ENCODE measurements at regions not wholly inside any gene's neighbourhood (a gene's known extent, or its start where the extent isn't known, plus 50 kb on each side); places are given as distances from the start of the nearest gene placed in this dataset.
"Not testable (repeated sequence)": the region's sequence is repeated elsewhere in the genome, so short reads cannot be mapped to it uniquely, and the experiment has no call there.

DNA sequence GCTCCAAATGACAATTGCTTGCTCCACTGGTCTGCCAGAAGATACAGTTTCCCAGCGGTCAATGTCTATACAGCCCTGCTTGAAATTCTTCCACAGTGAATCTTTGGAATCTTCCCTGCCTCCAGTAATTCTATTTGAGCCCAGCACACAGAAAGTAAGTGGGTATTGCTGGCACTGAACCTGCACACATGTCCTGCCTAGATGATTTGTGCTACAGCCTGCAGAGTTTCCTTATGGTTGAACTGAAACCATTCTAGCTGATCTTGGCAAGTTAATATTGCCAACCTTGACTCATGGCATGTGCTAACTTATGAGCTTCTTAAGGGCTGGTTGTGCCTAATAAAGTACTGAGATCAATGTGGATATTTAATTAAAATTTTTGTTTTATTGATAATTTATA, 553.8 kb upstream of the GNPDA2 start:
- TF ChIP-seq, protein P1, sequence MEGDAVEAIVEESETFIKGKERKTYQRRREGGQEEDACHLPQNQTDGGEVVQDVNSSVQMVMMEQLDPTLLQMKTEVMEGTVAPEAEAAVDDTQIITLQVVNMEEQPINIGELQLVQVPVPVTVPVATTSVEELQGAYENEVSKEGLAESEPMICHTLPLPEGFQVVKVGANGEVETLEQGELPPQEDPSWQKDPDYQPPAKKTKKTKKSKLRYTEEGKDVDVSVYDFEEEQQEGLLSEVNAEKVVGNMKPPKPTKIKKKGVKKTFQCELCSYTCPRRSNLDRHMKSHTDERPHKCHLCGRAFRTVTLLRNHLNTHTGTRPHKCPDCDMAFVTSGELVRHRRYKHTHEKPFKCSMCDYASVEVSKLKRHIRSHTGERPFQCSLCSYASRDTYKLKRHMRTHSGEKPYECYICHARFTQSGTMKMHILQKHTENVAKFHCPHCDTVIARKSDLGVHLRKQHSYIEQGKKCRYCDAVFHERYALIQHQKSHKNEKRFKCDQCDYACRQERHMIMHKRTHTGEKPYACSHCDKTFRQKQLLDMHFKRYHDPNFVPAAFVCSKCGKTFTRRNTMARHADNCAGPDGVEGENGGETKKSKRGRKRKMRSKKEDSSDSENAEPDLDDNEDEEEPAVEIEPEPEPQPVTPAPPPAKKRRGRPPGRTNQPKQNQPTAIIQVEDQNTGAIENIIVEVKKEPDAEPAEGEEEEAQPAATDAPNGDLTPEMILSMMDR (IDR thresholded peaks at IDR 0.05), result no peak
- no peaks in the 10 kb centered on the region for H3K36me3 Mint-ChIP-seq (ENCODE audit: unreplicated experiment)
- H3K27me3 Mint-ChIP-seq (ENCODE audit: unreplicated experiment), result no peaks in the 10 kb centered on the region
- no peaks in the 10 kb centered on the region for H3K9me3 Mint-ChIP-seq (ENCODE audit: unreplicated experiment)
- DNase-seq (ENCODE audit: extremely low spot score, unreplicated experiment), result no peak
- H3K4me1 Mint-ChIP-seq (ENCODE audit: unreplicated experiment), result no peaks in the 10 kb centered on the region
- H3K27ac Mint-ChIP-seq (ENCODE audit: unreplicated experiment), result no peak overlapping the region
- no peak overlapping the region for H3K4me3 Mint-ChIP-seq (ENCODE audit: unreplicated experiment)

DNA sequence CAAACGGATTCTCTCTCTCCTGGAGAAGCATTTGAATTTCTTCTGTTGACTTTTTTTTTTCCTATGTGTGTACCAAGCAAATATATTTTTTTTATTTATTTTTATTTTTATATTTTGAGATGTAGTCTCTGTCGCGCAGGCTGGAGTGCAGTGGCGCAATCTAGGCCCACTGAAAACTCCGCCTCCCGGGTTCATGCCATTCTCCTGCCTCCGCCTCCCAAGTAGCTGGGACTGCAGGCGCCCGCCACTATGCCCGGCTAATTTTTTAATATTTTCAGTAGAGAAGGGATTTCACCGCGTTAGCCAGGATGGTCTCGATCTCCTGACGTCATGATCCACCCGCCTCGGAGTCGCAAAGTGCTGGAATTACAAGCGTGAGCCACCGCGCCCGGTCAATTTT, 549.5 kb upstream of the GNPDA2 start:
- no peaks in the 10 kb centered on the region for H3K36me3 Mint-ChIP-seq (ENCODE audit: unreplicated experiment)
- no peak overlapping the region for H3K27ac Mint-ChIP-seq (ENCODE audit: unreplicated experiment)
- TF ChIP-seq, protein P1 (IDR thresholded peaks at IDR 0.05), result no peak
- H3K27me3 Mint-ChIP-seq (ENCODE audit: unreplicated experiment), result no peaks in the 10 kb centered on the region
- no peaks in the 10 kb centered on the region for H3K4me1 Mint-ChIP-seq (ENCODE audit: unreplicated experiment)
- no peak for DNase-seq (ENCODE audit: extremely low spot score, unreplicated experiment)
- H3K9me3 Mint-ChIP-seq (ENCODE audit: unreplicated experiment), result no peaks in the 10 kb centered on the region
- no peak overlapping the region for H3K4me3 Mint-ChIP-seq (ENCODE audit: unreplicated experiment)

DNA sequence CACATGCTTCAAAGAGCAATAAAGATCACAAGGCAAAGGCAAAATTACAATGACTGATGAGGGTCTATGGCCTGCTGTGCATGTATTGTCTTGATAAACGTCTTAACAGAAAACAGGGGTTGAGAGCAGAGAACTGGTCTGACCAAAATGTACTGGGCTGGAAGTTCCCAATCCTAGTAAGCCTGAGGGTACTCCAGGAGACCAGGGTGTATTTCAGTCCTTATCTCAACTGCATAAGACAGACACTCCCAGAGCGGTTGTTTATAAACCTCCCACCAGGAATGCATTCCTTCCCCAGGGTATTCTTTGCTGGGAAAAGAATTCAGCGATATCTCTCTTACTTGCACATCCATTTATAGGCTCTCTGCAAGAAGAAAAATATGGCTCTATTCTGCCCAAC, 521.8 kb upstream of the GNPDA2 start:
- not testable (repeated sequence) for H3K27me3 Mint-ChIP-seq (ENCODE audit: unreplicated experiment); H3K4me1 Mint-ChIP-seq (ENCODE audit: unreplicated experiment); H3K27ac Mint-ChIP-seq (ENCODE audit: unreplicated experiment); DNase-seq (ENCODE audit: extremely low spot score, unreplicated experiment); H3K4me3 Mint-ChIP-seq (ENCODE audit: unreplicated experiment); H3K36me3 Mint-ChIP-seq (ENCODE audit: unreplicated experiment); H3K9me3 Mint-ChIP-seq (ENCODE audit: unreplicated experiment)

DNA sequence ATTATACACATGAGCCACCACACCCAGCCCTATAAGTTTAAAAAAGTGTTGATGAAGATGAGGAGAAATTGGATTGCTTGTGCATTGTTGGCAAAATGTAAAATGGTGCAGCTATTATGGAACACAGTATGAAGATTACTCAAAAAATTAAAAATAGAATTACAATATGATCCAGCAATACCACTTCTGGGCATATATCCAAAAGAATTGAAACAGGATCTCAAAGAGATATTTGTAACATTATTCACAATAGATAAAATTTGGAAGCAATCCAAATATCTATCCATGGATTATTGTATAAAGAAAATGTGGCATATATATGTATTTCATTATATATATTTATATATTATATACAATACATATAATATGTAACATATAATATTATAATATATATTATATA, 515.6 kb upstream of the GNPDA2 start:
- Mint-ChIP-seq H3K9me3 (ENCODE audit: unreplicated experiment) (peaks cover 5% of the 10 kb centered on the region), H3K4me1 (ENCODE audit: unreplicated experiment) (no peaks in the 10 kb centered on the region), H3K27ac (ENCODE audit: unreplicated experiment) (no peak overlapping the region), H3K36me3 (ENCODE audit: unreplicated experiment) (no peaks in the 10 kb centered on the region), H3K27me3 (ENCODE audit: unreplicated experiment) (no peaks in the 10 kb centered on the region), H3K4me3 (ENCODE audit: unreplicated experiment) (no peak overlapping the region)
- no peak for DNase-seq (ENCODE audit: extremely low spot score, unreplicated experiment)
- TF ChIP-seq, protein P1 (IDR thresholded peaks at IDR 0.05), result no peak

DNA sequence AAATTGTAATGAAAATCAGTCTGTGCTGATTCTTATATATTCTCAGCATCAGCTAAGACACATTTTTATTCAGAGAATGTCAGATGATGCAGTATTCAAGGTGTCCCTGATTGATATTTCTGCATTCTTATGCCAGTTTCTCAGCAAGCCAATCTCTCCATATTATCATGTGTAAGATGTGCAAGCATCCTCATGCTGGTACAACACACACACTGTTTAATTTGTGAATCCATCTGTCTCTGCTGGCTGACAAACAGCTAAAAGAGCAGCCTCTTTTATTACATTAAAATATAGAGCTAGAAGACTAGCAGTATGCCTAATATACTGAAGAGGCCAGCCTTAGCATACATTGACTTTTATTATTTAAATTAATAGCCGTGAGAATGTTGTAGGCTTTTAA, 502.9 kb upstream of the GNPDA2 start:
- H3K9me3 Mint-ChIP-seq (ENCODE audit: unreplicated experiment), result peaks cover 5% of the 10 kb centered on the region
- H3K27ac Mint-ChIP-seq (ENCODE audit: unreplicated experiment), result no peak overlapping the region
- H3K27me3 Mint-ChIP-seq (ENCODE audit: unreplicated experiment), result no peaks in the 10 kb centered on the region
- TF ChIP-seq, protein P1 (IDR thresholded peaks at IDR 0.05), result no peak
- H3K36me3 Mint-ChIP-seq (ENCODE audit: unreplicated experiment), result no peaks in the 10 kb centered on the region
- H3K4me1 Mint-ChIP-seq (ENCODE audit: unreplicated experiment), result no peaks in the 10 kb centered on the region
- H3K4me3 Mint-ChIP-seq (ENCODE audit: unreplicated experiment), result no peak overlapping the region
- DNase-seq (ENCODE audit: extremely low spot score, unreplicated experiment), result no peak

DNA sequence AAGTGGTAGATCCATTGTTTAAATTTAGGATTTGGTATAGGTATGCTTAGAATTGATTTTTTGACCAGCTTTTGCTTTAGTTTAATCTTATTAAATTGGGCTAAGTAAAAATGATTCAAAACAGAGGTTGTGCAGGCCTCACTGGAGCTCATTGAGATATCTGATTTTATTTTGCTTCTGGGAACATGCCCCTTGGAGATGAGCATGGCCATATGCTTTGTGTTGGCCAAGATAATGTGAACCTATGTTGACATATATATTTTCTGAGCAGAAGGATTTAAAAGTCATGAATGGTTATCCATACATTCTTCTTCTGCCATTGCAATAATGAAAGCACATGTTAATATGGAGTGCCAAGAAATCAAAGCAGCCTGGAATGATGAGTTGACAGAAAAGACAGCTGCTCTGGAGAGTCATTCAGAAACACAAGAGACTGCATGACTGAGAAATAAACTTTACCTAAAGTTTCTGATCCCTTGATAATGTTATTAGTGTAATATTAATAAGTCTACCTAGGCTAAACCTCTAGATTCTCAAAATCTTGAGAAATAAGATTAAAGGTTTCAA, 489.7 kb upstream of the GNPDA2 start:
- H3K4me3 Mint-ChIP-seq (ENCODE audit: unreplicated experiment), result no peak overlapping the region
- H3K27me3 Mint-ChIP-seq (ENCODE audit: unreplicated experiment), result no peaks in the 10 kb centered on the region
- DNase-seq (ENCODE audit: extremely low spot score, unreplicated experiment), result no peak
- no peak overlapping the region for H3K27ac Mint-ChIP-seq (ENCODE audit: unreplicated experiment)
- H3K9me3 Mint-ChIP-seq (ENCODE audit: unreplicated experiment), result no peaks in the 10 kb centered on the region
- TF ChIP-seq, protein P1 (IDR thresholded peaks at IDR 0.05), result no peak
- H3K4me1 Mint-ChIP-seq (ENCODE audit: unreplicated experiment), result no peaks in the 10 kb centered on the region
- H3K36me3 Mint-ChIP-seq (ENCODE audit: unreplicated experiment), result no peaks in the 10 kb centered on the region

DNA sequence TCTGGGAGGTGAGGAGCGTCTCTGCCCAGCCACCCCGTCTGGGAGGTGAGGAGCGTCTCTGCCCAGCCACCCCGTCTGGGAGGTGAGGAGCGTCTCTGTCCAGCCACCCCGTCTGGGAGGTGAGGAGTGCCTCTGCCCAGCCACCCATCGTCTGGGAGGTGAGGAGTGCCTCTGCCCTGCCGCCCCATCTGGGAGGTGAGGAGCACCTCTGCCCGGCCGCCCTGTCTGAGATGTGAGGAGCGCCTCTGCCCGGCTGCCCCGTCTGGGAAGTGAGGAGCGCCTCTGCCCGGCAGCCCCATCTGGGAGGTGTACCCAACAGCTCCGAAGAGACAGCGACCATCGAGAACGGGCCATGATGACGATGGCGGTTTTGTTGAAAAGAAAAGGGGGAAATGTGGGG, 482.1 kb upstream of the GNPDA2 start:
- peak; percentile 82 for DNase-seq (ENCODE audit: extremely low spot score, unreplicated experiment)
- not testable (repeated sequence) for H3K36me3 Mint-ChIP-seq (ENCODE audit: unreplicated experiment); H3K4me1 Mint-ChIP-seq (ENCODE audit: unreplicated experiment); H3K27me3 Mint-ChIP-seq (ENCODE audit: unreplicated experiment); H3K4me3 Mint-ChIP-seq (ENCODE audit: unreplicated experiment); H3K27ac Mint-ChIP-seq (ENCODE audit: unreplicated experiment)
- H3K9me3 Mint-ChIP-seq (ENCODE audit: unreplicated experiment), result peaks cover 29% of the 10 kb centered on the region

DNA sequence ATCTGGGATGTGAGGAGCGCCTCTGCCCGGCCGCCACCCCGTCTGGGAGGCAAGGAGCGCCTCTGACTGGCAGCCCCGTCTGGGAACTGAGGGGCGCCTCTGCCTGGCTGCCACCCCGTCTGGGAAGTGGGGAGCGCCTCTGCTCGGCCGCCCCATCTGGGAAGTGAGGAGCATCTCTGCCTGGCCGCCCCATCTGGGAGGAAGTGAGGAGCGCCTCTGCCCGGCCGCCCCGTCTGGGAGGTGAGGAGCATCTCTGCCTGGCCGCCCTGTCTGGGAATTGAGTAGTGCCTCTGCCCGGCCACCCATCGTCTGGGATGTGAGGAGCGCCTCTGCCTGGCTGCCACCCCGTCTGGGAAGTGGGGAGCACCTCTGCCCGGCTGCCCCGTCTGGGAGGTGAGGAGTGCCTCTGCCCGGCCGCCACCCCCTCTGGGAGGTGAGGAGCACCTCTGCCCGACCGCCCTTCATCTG, 481.5 kb upstream of the GNPDA2 start:
- peak; percentile 83 for DNase-seq (ENCODE audit: extremely low spot score, unreplicated experiment)
- H3K4me1 Mint-ChIP-seq (ENCODE audit: unreplicated experiment); H3K4me3 Mint-ChIP-seq (ENCODE audit: unreplicated experiment); H3K27ac Mint-ChIP-seq (ENCODE audit: unreplicated experiment); H3K27me3 Mint-ChIP-seq (ENCODE audit: unreplicated experiment); H3K36me3 Mint-ChIP-seq (ENCODE audit: unreplicated experiment): not testable (repeated sequence)
- H3K9me3 Mint-ChIP-seq (ENCODE audit: unreplicated experiment), result peaks cover 29% of the 10 kb centered on the region

All from osteocyte (in vitro differentiated cells).